ENCODE measurements at regions not wholly inside any gene's neighbourhood (a gene's known extent, or its start where the extent isn't known, plus 50 kb on each side); places are given as distances from the start of the nearest gene placed in this dataset.
A peak's percentile ranks its signal among the peaks of the same experiment; 100 is the strongest.
"Not testable (repeated sequence)": the region's sequence is repeated elsewhere in the genome, so short reads cannot be mapped to it uniquely, and the experiment has no call there.

DNA sequence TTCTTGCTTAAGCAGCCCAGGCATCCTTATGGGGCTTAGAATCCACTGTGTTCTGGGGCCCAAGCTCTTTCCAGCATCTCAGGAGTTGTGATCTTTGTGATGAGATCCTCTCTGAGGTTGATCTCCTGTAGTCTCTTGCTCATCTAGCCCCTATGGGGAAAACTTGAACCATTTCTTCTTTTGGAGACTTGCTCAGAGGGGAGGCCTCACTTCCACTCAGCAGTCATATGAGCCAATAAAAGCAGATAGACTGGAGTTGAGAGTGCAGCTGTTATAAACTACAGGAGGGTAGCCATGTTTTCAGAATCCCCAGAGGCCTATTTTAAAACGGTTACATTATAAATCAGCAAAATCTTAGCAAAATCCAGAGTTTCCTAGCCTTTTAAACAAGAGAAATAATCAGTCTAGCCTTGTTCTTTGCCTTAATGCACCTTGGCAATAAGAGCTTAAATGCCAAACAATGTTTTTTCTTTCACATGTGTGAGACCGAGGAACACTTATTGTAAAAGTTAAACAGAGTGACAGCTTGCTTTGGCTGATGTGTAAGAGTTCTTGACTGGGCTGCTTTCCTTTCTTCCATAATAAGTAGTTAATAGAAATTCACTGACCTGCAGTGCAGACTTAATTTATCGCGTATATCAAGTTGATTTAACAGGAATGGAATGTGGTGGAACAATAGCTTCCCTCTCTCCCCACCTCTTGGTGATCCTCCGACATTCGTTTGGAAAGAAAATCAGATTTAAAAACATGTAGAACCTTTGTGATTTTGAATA lies 168.3 kb downstream of the NEDD1 start:
- Histone ChIP-seq H3K4me1 (ENCODE audit: control insufficient read depth, low read depth, low read length) (no peaks in the 10 kb centered on the region), H3K4me2 (ENCODE audit: low read length) (no peak overlapping the region), H2BK15ac (replicated peaks; ENCODE audit: low read depth) (no peak overlapping the region), H3K27ac (ENCODE audit: low read depth, low read length) (no peak overlapping the region), H4K5ac (ENCODE audit: low read length) (no peak overlapping the region), H2BK120ac (ENCODE audit: low read depth, low read length) (no peak overlapping the region), H3K36me3 (ENCODE audit: control insufficient read depth, insufficient read depth, low read length) (no peaks in the 10 kb centered on the region), H2AK5ac (ENCODE audit: low read length) (no peak overlapping the region), H3K9ac (ENCODE audit: low read length) (no peak overlapping the region), H3K27me3 (ENCODE audit: insufficient read depth, low read length, poor library complexity) (no peaks in the 10 kb centered on the region), H3K79me2 (ENCODE audit: control insufficient read depth, insufficient read depth, low read length) (no peaks in the 10 kb centered on the region), H3K79me1 (ENCODE audit: low read length) (no peaks in the 10 kb centered on the region), H4K8ac (ENCODE audit: low read depth, low read length) (no peak overlapping the region), H3K23ac (ENCODE audit: low read length) (no peak overlapping the region), H3K4ac (ENCODE audit: low read depth, low read length) (no peak overlapping the region), H3K18ac (ENCODE audit: low read length) (no peak overlapping the region), H2BK5ac (ENCODE audit: low read length) (no peak overlapping the region), H3K56ac (ENCODE audit: low read length) (no peak overlapping the region), H3K4me3 (ENCODE audit: low read length) (no peak overlapping the region)
- peak; percentile 42 for DNase-seq
- WGBS (ENCODE audit: extremely low coverage, insufficient coverage, low lambda C conversion rate): no CpG with 5 or more reads among the region's 6 CpGs

DNA sequence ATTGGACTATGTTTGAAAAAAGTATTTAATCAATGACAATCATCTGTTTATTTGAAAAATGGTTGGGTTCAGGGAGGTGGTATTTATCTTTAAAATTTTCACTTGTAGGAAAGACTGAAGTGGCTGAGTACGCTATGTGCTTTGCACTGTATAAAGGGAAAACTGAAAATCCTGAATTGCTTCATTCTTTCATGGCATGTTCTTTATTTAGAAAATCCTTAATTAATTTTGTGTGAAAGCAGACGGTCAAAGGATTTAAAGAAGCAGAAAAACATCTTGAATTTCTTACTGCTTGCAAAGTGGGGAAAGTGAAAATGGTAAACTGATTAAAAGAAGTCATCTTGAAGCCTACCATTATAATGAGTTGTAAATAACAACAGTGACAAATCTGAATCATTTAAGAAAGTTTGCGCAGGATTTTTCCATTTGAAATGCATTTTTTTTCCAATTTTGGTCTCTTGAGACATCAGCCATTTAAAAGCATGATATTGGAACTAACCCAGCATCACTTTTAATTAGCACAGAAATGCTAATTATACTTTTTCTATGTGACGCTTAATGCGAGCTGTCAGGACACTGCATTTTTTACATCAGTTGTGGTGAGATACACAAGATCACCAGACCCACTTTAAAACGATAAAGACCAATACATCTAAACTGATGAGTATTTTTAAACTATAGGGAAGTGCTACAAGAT lies 169.0 kb downstream of the NEDD1 start:
- Histone ChIP-seq H3K18ac (ENCODE audit: low read length) (no peak overlapping the region), H2AK5ac (ENCODE audit: low read length) (no peak overlapping the region), H3K4me2 (ENCODE audit: low read length) (no peak overlapping the region), H3K79me1 (ENCODE audit: low read length) (no peaks in the 10 kb centered on the region), H3K27ac (ENCODE audit: low read depth, low read length) (no peak overlapping the region), H3K79me2 (ENCODE audit: control insufficient read depth, insufficient read depth, low read length) (no peaks in the 10 kb centered on the region), H3K27me3 (ENCODE audit: insufficient read depth, low read length, poor library complexity) (no peaks in the 10 kb centered on the region), H3K36me3 (ENCODE audit: control insufficient read depth, insufficient read depth, low read length) (no peaks in the 10 kb centered on the region), H4K8ac (ENCODE audit: low read depth, low read length) (no peak overlapping the region), H3K4me3 (ENCODE audit: low read length) (no peak overlapping the region), H3K4ac (ENCODE audit: low read depth, low read length) (no peak overlapping the region), H2BK15ac (replicated peaks; ENCODE audit: low read depth) (no peak overlapping the region), H4K5ac (ENCODE audit: low read length) (no peak overlapping the region), H3K9ac (ENCODE audit: low read length) (no peak overlapping the region), H2BK5ac (ENCODE audit: low read length) (no peak overlapping the region), H2BK120ac (ENCODE audit: low read depth, low read length) (no peak overlapping the region), H3K56ac (ENCODE audit: low read length) (no peak overlapping the region), H3K4me1 (ENCODE audit: control insufficient read depth, low read depth, low read length) (no peaks in the 10 kb centered on the region), H3K23ac (ENCODE audit: low read length) (no peak overlapping the region)
- no peak for DNase-seq
- WGBS (ENCODE audit: extremely low coverage, insufficient coverage, low lambda C conversion rate): no CpG with 5 or more reads among the region's 6 CpGs

DNA sequence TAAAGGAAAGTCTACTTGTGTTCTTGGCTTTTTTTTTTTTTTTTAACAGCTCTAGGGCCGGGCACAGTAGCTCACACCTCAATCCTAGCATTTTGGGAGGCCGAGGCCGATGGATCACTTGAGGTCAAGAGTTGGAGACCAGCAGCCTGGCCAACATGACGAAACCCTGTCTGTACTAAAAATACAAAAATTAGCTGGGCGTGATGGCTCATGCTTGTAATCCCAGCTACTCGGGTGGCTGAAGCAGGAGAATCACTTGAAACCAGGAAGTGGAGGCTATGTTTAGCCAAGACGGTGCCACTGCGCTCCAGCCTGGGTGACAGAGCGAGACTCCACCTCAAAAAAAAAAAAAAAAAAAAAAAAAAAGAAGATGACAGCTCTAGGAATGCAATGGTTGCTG lies 169.9 kb downstream of the NEDD1 start:
- not testable (repeated sequence) for H3K4ac ChIP-seq (ENCODE audit: low read depth, low read length); DNase-seq; H3K4me3 ChIP-seq (ENCODE audit: low read length); H3K4me2 ChIP-seq (ENCODE audit: low read length); H3K79me2 ChIP-seq (ENCODE audit: control insufficient read depth, insufficient read depth, low read length); H3K27me3 ChIP-seq (ENCODE audit: insufficient read depth, low read length, poor library complexity); H2BK5ac ChIP-seq (ENCODE audit: low read length); H3K79me1 ChIP-seq (ENCODE audit: low read length); H3K18ac ChIP-seq (ENCODE audit: low read length); H3K4me1 ChIP-seq (ENCODE audit: control insufficient read depth, low read depth, low read length); H3K27ac ChIP-seq (ENCODE audit: low read depth, low read length); H2AK5ac ChIP-seq (ENCODE audit: low read length); H3K9ac ChIP-seq (ENCODE audit: low read length); H2BK120ac ChIP-seq (ENCODE audit: low read depth, low read length); H3K36me3 ChIP-seq (ENCODE audit: control insufficient read depth, insufficient read depth, low read length); H4K8ac ChIP-seq (ENCODE audit: low read depth, low read length); H4K5ac ChIP-seq (ENCODE audit: low read length); H2BK15ac ChIP-seq (replicated peaks; ENCODE audit: low read depth); H3K56ac ChIP-seq (ENCODE audit: low read length); H3K23ac ChIP-seq (ENCODE audit: low read length)
- no CpG with 5 or more reads among the region's 9 CpGs for WGBS (ENCODE audit: extremely low coverage, insufficient coverage, low lambda C conversion rate)

DNA sequence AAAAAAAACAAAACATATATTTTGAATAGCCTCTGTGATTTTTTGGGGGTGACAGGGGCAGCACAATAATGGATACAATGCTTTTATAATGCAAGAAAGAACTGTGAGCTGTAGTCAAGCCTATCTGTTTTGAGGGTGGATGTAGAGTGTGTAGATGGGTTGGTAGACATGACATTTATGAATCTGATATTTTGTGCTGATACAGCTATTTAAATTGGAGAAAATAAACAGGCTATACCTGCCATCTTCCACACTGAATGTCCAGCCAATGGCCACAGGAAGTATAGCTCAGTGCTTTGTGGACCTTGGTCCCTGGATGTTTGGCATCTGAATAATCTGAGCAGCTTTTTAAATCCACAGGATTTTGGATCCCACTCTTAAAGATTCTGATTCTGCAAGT lies 175.0 kb downstream of the NEDD1 start:
- Histone ChIP-seq H2AK5ac (ENCODE audit: low read length) (no peak overlapping the region), H3K4ac (ENCODE audit: low read depth, low read length) (no peak overlapping the region), H3K36me3 (ENCODE audit: control insufficient read depth, insufficient read depth, low read length) (no peaks in the 10 kb centered on the region), H3K56ac (ENCODE audit: low read length) (no peak overlapping the region), H3K79me1 (ENCODE audit: low read length) (no peaks in the 10 kb centered on the region), H4K5ac (ENCODE audit: low read length) (no peak overlapping the region), H3K18ac (ENCODE audit: low read length) (no peak overlapping the region), H3K27ac (ENCODE audit: low read depth, low read length) (no peak overlapping the region), H2BK120ac (ENCODE audit: low read depth, low read length) (no peak overlapping the region), H3K4me3 (ENCODE audit: low read length) (no peak overlapping the region), H3K9ac (ENCODE audit: low read length) (no peak overlapping the region), H2BK5ac (ENCODE audit: low read length) (no peak overlapping the region), H3K23ac (ENCODE audit: low read length) (no peak overlapping the region), H3K4me2 (ENCODE audit: low read length) (no peak overlapping the region), H3K4me1 (ENCODE audit: control insufficient read depth, low read depth, low read length) (no peaks in the 10 kb centered on the region), H2BK15ac (replicated peaks; ENCODE audit: low read depth) (no peak overlapping the region), H4K8ac (ENCODE audit: low read depth, low read length) (no peak overlapping the region), H3K79me2 (ENCODE audit: control insufficient read depth, insufficient read depth, low read length) (no peaks in the 10 kb centered on the region), H3K27me3 (ENCODE audit: insufficient read depth, low read length, poor library complexity) (no peaks in the 10 kb centered on the region)
- DNase-seq: no peak

DNA sequence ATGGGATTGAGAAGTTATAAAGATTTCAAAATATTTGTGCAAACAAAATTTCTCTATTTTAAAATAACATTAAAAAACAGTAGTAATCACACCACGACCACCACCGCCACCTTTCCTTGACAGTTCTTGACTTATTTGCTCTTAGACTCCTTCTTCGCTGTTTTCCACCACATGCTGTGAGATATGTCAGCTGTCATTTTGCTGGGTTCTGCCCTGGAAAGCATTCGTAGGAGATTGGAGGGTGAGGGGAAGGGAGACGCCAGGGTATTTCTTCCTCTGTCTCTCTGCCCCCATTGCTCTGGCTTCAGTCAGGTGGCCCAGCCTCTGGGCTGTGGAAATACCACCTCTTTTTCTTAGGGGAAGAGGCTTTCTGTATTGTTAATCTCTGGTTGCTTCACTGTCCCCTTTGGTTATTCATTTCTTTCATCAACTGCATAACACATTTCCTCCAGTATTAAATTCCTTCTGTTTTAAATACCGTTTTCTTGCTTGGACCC lies 186.2 kb downstream of the NEDD1 start:
- Histone ChIP-seq H3K18ac (ENCODE audit: low read length) (no peak overlapping the region), H3K27ac (ENCODE audit: low read depth, low read length) (no peak overlapping the region), H4K8ac (ENCODE audit: low read depth, low read length) (no peak overlapping the region), H3K4ac (ENCODE audit: low read depth, low read length) (no peak overlapping the region), H2BK5ac (ENCODE audit: low read length) (no peak overlapping the region), H3K79me1 (ENCODE audit: low read length) (no peaks in the 10 kb centered on the region), H3K56ac (ENCODE audit: low read length) (no peak overlapping the region), H3K27me3 (ENCODE audit: insufficient read depth, low read length, poor library complexity) (no peaks in the 10 kb centered on the region), H3K9ac (ENCODE audit: low read length) (no peak overlapping the region), H3K4me1 (ENCODE audit: control insufficient read depth, low read depth, low read length) (peaks cover 3% of the 10 kb centered on the region), H2BK120ac (ENCODE audit: low read depth, low read length) (no peak overlapping the region), H3K4me2 (ENCODE audit: low read length) (no peak overlapping the region), H2BK15ac (replicated peaks; ENCODE audit: low read depth) (no peak overlapping the region), H4K5ac (ENCODE audit: low read length) (no peak overlapping the region), H3K4me3 (ENCODE audit: low read length) (no peak overlapping the region), H3K36me3 (ENCODE audit: control insufficient read depth, insufficient read depth, low read length) (no peaks in the 10 kb centered on the region), H3K23ac (ENCODE audit: low read length) (no peak overlapping the region), H2AK5ac (ENCODE audit: low read length) (no peak overlapping the region), H3K79me2 (ENCODE audit: control insufficient read depth, insufficient read depth, low read length) (no peaks in the 10 kb centered on the region)
- no peak for DNase-seq
- no CpG with 5 or more reads among the region's 6 CpGs for WGBS (ENCODE audit: extremely low coverage, insufficient coverage, low lambda C conversion rate)
